ENCODE measurements at regions not wholly inside any gene's neighbourhood (a gene's known extent, or its start where the extent isn't known, plus 50 kb on each side); places are given as distances from the start of the nearest gene placed in this dataset.

DNA sequence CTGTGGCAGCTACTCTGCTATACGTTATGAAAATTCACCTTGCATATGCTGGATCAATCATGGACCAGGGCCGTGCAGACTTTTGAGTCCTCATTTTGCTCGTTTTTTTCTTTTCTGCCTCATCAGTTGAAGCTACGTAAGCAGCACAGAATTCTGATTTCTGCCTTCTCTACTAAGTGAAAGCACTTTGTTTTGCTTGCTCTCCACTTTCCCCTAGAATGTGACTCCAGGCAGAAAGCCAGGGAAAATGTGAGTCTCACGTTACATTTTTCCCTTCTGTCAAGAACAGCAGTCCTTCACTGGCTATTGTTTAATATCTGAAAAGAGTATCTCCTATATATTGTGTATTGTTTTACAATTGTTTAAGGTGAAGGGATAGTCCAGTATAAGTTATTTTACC lies 1840.1 kb downstream of the PCDH7 start:
- TF ChIP-seq ZNF274 (IDR thresholded peaks at IDR 0.05; ENCODE audit: low read depth, low read length) (no peak), SUZ12 (IDR thresholded peaks at IDR 0.05; ENCODE audit: extremely low read depth, insufficient read depth, insufficient read length) (no peak), YY1 (IDR thresholded peaks at IDR 0.05; ENCODE audit: insufficient read depth, insufficient read length) (no peak)

Data from NT2/D1 (cell line).